HepG2 (cell line): ENCODE measurements at regions not wholly inside any gene's neighbourhood (a gene's known extent, or its start where the extent isn't known, plus 50 kb on each side); places are given as distances from the start of the nearest gene placed in this dataset.

Experiments
- ATAC-seq: fragments of 200-7000 bp; cut with Tn5 transposase; 3 replicates; pipeline ENCODE4 v1.9.1; 2020; ENCODE audit warnings: mild to moderate bottlenecking, moderate library complexity
- BruUV-seq: library from RNA; stranded (reverse); fragments of 400-500 nt; replicated peaks from 2 replicates; lab custom pipeline; 2021; lab: Mats Ljungman, UMichigan
- CTCF ChIA-PET: fragments of 300-600 bp; formaldehyde crosslinking; extraction: SDS; loops from one replicate; lab custom pipeline; 2021; ENCODE audit warnings: low total read pairs, inconsistent platforms, low intra/inter-chr PET ratio; lab: Yijun Ruan, JAX
- POLR2A ChIA-PET: fragments of 350-600 bp; sonication (Branson Sonifier 250); formaldehyde crosslinking; loops from one replicate; lab custom pipeline; 2020; ENCODE audit warnings: antibody characterized with exemption, inconsistent platforms; lab: Yijun Ruan, JAX
- DNase-seq: peaks from one replicate; pipeline ENCODE4 v3.0.0-alpha.2; 2015; ENCODE audit warnings: low spot score
- FAIRE-seq: peaks from 3 replicates; lab custom pipeline; 2011; peaks lifted over from hg19 to GRCh38; lab: Jason Lieb, UNC
- H2AFZ ChIP-seq: one replicate; pipeline ENCODE4 v1.6.1; 2011; ENCODE audit warnings: low read length, inconsistent platforms
- H3K27ac ChIP-seq: fragments of 300-600 bp; 3 replicates; pipeline ENCODE4 v1.8.0; 2011; ENCODE audit warnings: mixed run types, mild to moderate bottlenecking, mixed read lengths, low read length, inconsistent platforms; ENCODE audit not compliant: insufficient read depth; ENCODE audit errors: extremely low read length
- H3K27me3 ChIP-seq, 2 experiments: fragments of 200-600 bp in 1 of 2; 2 replicates in 1 of 2; 3 replicates in 1 of 2; pipeline versions ENCODE4 v1.6.0 to v1.8.0; 2011; ENCODE audit warnings: low read length in 2 of 2, mild to moderate bottlenecking in 2 of 2, moderate library complexity in 2 of 2, inconsistent platforms in 1 of 2; ENCODE audit not compliant: insufficient read depth in 2 of 2, control insufficient read depth in 1 of 2
- H3K36me3 ChIP-seq, 2 experiments: fragments of 200-600 bp in 1 of 2; replicated peaks in 1 of 2; 2 replicates in 1 of 2; 3 replicates in 1 of 2; pipeline versions ENCODE4 v1.5.1 to v1.8.0; 2011; ENCODE audit warnings: low read length in 2 of 2, inconsistent platforms in 1 of 2; ENCODE audit not compliant: insufficient read depth in 2 of 2, control insufficient read depth in 1 of 2
- H3K4me1 ChIP-seq: 2 replicates; pipeline ENCODE4 v1.5.1; 2012; ENCODE audit warnings: low read length, inconsistent platforms; ENCODE audit not compliant: insufficient read depth
- H3K4me2 ChIP-seq: 2 replicates; pipeline ENCODE4 v1.6.0; 2011; ENCODE audit warnings: low read depth, low read length, inconsistent platforms
- H3K4me3 ChIP-seq, 3 experiments: fragments of 200-600 bp in 1 of 3; sonication (generic), shearing (Covaris generic) in 1 of 3; replicated peaks in 1 of 3; 2 replicates each; pipeline ENCODE4 v1.5.1; 2011 to 2016; ENCODE audit warnings: low read length in 3 of 3, inconsistent platforms in 2 of 3, low read depth in 2 of 3, mild to moderate bottlenecking in 2 of 3, control low read depth in 1 of 3, mixed read lengths in 1 of 3; ENCODE audit not compliant: insufficient read depth in 1 of 3
- H3K79me2 ChIP-seq: one replicate; pipeline ENCODE4 v1.6.1; 2011; ENCODE audit warnings: low read length, inconsistent platforms; ENCODE audit not compliant: insufficient read depth
- H3K9ac ChIP-seq: 2 replicates; pipeline ENCODE4 v1.6.0; 2011; ENCODE audit warnings: mild to moderate bottlenecking, low read depth, low read length, inconsistent platforms; ENCODE audit not compliant: insufficient read depth
- H3K9me3 ChIP-seq: 2 replicates; pipeline ENCODE4 v1.5.1; 2012; ENCODE audit warnings: mild to moderate bottlenecking, low read length
- H4K20me1 ChIP-seq: 2 replicates; pipeline ENCODE4 v1.6.0; 2011; ENCODE audit warnings: inconsistent platforms, mild to moderate bottlenecking, low read length, moderate library complexity; ENCODE audit not compliant: insufficient read depth
- AGO2 ChIP-seq: fragments of 200-400 bp; formaldehyde crosslinking; optimal IDR thresholded peaks from 2 replicates; pipeline ENCODE3; 2017; ENCODE audit warnings: mild to moderate bottlenecking, low read depth, low read length, moderate library complexity
- EHMT2 ChIP-seq: fragments of 200-600 bp; sonication (generic); IDR thresholded peaks from 2 replicates; pipeline ENCODE4 v1.7.0; 2017; ENCODE audit warnings: antibody characterized with exemption, low read depth, low read length, borderline replicate concordance
- ERF ChIP-seq: IDR thresholded peaks from 2 replicates; pipeline ENCODE4 v1.6.1; 2018; ENCODE audit warnings: missing biosample characterization, missing genetic modification reagents
- HNRNPUL1 ChIP-seq: fragments of 200-400 bp; formaldehyde crosslinking; IDR thresholded peaks from 2 replicates; pipeline ENCODE4 v1.6.1; 2017; ENCODE audit warnings: low read depth, mild to moderate bottlenecking, low read length, moderate library complexity
- KDM2A ChIP-seq: sonication (generic); formaldehyde crosslinking; IDR thresholded peaks from 2 replicates; pipeline ENCODE4 v1.4.0; 2020; ENCODE audit warnings: low read depth, missing genetic modification reagents, borderline replicate concordance
- MAFF ChIP-seq: IDR thresholded peaks from 2 replicates; pipeline ENCODE4 v1.6.1; 2011; ENCODE audit warnings: low read depth, low read length, improper control_type of control experiment
- MED1 ChIP-seq: sonication (generic); formaldehyde crosslinking; IDR thresholded peaks from 2 replicates; pipeline ENCODE4 v1.4.0; 2020; ENCODE audit warnings: missing genetic modification reagents
- MIER2 ChIP-seq: IDR thresholded peaks from 2 replicates; pipeline ENCODE4 v1.6.1; 2016; ENCODE audit warnings: missing biosample characterization, missing genetic modification reagents
- NFIC ChIP-seq: IDR thresholded peaks from 2 replicates; pipeline ENCODE4 v1.6.1; 2012; ENCODE audit warnings: mild to moderate bottlenecking, low read length, inconsistent platforms
- TARDBP ChIP-seq: sonication (generic); formaldehyde crosslinking; IDR thresholded peaks from 2 replicates; pipeline ENCODE4 v1.8.0; 2022; ENCODE audit warnings: mild to moderate bottlenecking, missing genetic modification reagents
- TCF7L2 ChIP-seq: IDR thresholded peaks from 2 replicates; pipeline ENCODE4 v1.6.1; 2011; ENCODE audit warnings: mild to moderate bottlenecking, low read depth, low read length, moderate library complexity
- ZBTB20 ChIP-seq: sonication (generic); formaldehyde crosslinking; IDR thresholded peaks from 2 replicates; pipeline ENCODE4 v1.8.1; 2023; ENCODE audit warnings: missing genetic modification reagents, low read depth, mild to moderate bottlenecking, borderline replicate concordance
- ZFYVE20 ChIP-seq: sonication (generic); formaldehyde crosslinking; IDR thresholded peaks from 2 replicates; pipeline ENCODE4 v1.8.0; 2023; ENCODE audit warnings: low read depth, mild to moderate bottlenecking, moderate library complexity, missing genetic modification reagents, borderline replicate concordance
- ZNF674 ChIP-seq: sonication (generic); formaldehyde crosslinking; IDR thresholded peaks from 2 replicates; pipeline ENCODE4 v1.5.0; 2020; ENCODE audit warnings: low read depth, mild to moderate bottlenecking, missing genetic modification reagents
- WGBS: methylation state at CpG from one replicate; pipeline ENCODE4 v1.1.6; 2017; ENCODE audit warnings: low lambda C conversion rate; 5-methylcytosine and 5-hydroxymethylcytosine counted together
- in situ Hi-C: cut with HindIII; loops from 2 replicates; pipeline ENCODE4 v1.10.0; 2017; ENCODE audit warnings: low pct_unique_long_range_greater_than_20kb; ENCODE audit not compliant: extremely low pct_ligation_motif_present
- intact Hi-C: fragments of 100-400 bp; cut with micrococcal nuclease; formaldehyde crosslinking; loops from one replicate; pipeline ENCODE4 v1.10.0; 2022; ENCODE audit not compliant: unreplicated experiment
- TF ChIP-seq, protein P1 (sequence below): sonication (generic); formaldehyde crosslinking; IDR thresholded peaks from 2 replicates; pipeline ENCODE4 v1.4.0; 2020; ENCODE audit warnings: missing genetic modification reagents
- TF ChIP-seq, protein P2 (sequence below): sonication (generic); formaldehyde crosslinking; IDR thresholded peaks from 2 replicates; pipeline ENCODE4 v1.5.1; 2020; ENCODE audit warnings: mild to moderate bottlenecking, missing genetic modification reagents, borderline replicate concordance
- TF ChIP-seq, protein P3 (sequence below): IDR thresholded peaks from 2 replicates; pipeline ENCODE4 v1.6.1; 2018; ENCODE audit warnings: missing genetic modification reagents

DNA sequence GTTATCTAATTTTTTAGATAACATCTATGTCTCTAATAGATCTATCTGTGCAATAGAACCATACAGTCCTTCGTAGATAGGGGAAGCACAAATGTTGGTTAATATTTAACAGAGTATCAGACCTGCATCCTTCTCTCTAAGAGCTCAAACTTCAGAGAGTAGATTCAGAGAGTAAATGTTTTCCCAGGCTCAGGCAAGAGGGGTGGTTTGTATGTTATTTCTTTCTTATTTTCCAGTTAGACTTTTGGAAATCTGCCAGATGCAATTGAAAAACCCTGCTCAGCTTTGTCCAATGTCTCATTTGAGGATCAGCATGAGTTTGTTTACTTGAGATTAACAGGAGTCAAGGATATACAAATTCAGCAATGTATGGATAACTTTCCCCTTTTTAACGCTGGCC is 361.9 kb downstream of the BCKDHB start:
- Histone ChIP-seq H4K20me1 (no peaks in the 10 kb centered on the region), H3K9me3 (no peaks in the 10 kb centered on the region), H3K4me1 (peaks cover 20% of the 10 kb centered on the region), H3K27me3 (no peaks in the 10 kb centered on the region), H3K4me2 (peak overlapping the region; percentile 53; the same call in 1 of the 2 replicates), H3K4me3 (peak overlapping the region in 1 of 3 experiments; percentile 11; a peak in 1 of 6 replicates), H3K79me2 (no peaks in the 10 kb centered on the region), H3K9ac (no peak overlapping the region), H3K36me3 (no peaks in the 10 kb centered on the region), H3K27ac (no peak overlapping the region), H2AFZ (no peak overlapping the region)
- ATAC-seq (peak; percentile 100), DNase-seq (peak; percentile 86), FAIRE-seq (peak; percentile 68)
- in situ Hi-C loops (no loop called here), intact Hi-C loops (loop anchor here (1.0 kb wide), 2 partner anchors 35 to 59 kb away; no protein-coding TSS in a partner anchor)
- POLR2A ChIA-PET = no interaction called here
- 0% methylated on average over 2 of the region's 2 CpGs for WGBS
- BruUV-seq = no TSS peak
- CTCF ChIA-PET = no interaction called here
- 0 out of 2 replicates have a peak, but pooled peaks have one; percentile 11 for TF ChIP-seq MED1 (CRISPR knock-in tag)
- TF ChIP-seq ERF (CRISPR knock-in tag) = peak; percentile 44; the same call in 1 of the 2 replicates
- TF ChIP-seq MAFF = no peak
- no peak for TF ChIP-seq ZNF674 (CRISPR knock-in tag)
- TF ChIP-seq ZFYVE20 = no peak
- TF ChIP-seq MIER2 (CRISPR knock-in tag) = 0 out of 2 replicates have a peak, but pooled peaks have one; percentile 14
- TF ChIP-seq EHMT2 = no peak
- TF ChIP-seq, protein P1, sequence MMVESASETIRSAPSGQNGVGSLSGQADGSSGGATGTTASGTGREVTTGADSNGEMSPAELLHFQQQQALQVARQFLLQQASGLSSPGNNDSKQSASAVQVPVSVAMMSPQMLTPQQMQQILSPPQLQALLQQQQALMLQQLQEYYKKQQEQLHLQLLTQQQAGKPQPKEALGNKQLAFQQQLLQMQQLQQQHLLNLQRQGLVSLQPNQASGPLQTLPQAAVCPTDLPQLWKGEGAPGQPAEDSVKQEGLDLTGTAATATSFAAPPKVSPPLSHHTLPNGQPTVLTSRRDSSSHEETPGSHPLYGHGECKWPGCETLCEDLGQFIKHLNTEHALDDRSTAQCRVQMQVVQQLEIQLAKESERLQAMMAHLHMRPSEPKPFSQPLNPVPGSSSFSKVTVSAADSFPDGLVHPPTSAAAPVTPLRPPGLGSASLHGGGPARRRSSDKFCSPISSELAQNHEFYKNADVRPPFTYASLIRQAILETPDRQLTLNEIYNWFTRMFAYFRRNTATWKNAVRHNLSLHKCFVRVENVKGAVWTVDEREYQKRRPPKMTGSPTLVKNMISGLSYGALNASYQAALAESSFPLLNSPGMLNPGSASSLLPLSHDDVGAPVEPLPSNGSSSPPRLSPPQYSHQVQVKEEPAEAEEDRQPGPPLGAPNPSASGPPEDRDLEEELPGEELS (CRISPR knock-in tag) = peak; percentile 72
- TF ChIP-seq NFIC = peak; percentile 75; the same call in 1 of the 2 replicates
- no peak for TF ChIP-seq AGO2
- peak; percentile 18; the same call in 1 of the 2 replicates for TF ChIP-seq TARDBP
- peak; percentile 82 for TF ChIP-seq HNRNPUL1
- TF ChIP-seq, protein P2, sequence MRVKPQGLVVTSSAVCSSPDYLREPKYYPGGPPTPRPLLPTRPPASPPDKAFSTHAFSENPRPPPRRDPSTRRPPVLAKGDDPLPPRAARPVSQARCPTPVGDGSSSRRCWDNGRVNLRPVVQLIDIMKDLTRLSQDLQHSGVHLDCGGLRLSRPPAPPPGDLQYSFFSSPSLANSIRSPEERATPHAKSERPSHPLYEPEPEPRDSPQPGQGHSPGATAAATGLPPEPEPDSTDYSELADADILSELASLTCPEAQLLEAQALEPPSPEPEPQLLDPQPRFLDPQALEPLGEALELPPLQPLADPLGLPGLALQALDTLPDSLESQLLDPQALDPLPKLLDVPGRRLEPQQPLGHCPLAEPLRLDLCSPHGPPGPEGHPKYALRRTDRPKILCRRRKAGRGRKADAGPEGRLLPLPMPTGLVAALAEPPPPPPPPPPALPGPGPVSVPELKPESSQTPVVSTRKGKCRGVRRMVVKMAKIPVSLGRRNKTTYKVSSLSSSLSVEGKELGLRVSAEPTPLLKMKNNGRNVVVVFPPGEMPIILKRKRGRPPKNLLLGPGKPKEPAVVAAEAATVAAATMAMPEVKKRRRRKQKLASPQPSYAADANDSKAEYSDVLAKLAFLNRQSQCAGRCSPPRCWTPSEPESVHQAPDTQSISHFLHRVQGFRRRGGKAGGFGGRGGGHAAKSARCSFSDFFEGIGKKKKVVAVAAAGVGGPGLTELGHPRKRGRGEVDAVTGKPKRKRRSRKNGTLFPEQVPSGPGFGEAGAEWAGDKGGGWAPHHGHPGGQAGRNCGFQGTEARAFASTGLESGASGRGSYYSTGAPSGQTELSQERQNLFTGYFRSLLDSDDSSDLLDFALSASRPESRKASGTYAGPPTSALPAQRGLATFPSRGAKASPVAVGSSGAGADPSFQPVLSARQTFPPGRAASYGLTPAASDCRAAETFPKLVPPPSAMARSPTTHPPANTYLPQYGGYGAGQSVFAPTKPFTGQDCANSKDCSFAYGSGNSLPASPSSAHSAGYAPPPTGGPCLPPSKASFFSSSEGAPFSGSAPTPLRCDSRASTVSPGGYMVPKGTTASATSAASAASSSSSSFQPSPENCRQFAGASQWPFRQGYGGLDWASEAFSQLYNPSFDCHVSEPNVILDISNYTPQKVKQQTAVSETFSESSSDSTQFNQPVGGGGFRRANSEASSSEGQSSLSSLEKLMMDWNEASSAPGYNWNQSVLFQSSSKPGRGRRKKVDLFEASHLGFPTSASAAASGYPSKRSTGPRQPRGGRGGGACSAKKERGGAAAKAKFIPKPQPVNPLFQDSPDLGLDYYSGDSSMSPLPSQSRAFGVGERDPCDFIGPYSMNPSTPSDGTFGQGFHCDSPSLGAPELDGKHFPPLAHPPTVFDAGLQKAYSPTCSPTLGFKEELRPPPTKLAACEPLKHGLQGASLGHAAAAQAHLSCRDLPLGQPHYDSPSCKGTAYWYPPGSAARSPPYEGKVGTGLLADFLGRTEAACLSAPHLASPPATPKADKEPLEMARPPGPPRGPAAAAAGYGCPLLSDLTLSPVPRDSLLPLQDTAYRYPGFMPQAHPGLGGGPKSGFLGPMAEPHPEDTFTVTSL (CRISPR knock-in tag) = peak; percentile 73; the same call in 1 of the 2 replicates
- TF ChIP-seq KDM2A = no peak
- no peak for TF ChIP-seq TCF7L2
- peak; percentile 84; the same call in 1 of the 2 replicates for TF ChIP-seq ZBTB20 (CRISPR knock-in tag)
- TF ChIP-seq, protein P3, sequence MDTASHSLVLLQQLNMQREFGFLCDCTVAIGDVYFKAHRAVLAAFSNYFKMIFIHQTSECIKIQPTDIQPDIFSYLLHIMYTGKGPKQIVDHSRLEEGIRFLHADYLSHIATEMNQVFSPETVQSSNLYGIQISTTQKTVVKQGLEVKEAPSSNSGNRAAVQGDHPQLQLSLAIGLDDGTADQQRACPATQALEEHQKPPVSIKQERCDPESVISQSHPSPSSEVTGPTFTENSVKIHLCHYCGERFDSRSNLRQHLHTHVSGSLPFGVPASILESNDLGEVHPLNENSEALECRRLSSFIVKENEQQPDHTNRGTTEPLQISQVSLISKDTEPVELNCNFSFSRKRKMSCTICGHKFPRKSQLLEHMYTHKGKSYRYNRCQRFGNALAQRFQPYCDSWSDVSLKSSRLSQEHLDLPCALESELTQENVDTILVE (CRISPR knock-in tag) = peak; percentile 30; the same call in 1 of the 2 replicates
